ENCODE measurements at regions not wholly inside any gene's neighbourhood (a gene's known extent, or its start where the extent isn't known, plus 50 kb on each side); places are given as distances from the start of the nearest gene placed in this dataset.
"Not testable (repeated sequence)": the region's sequence is repeated elsewhere in the genome, so short reads cannot be mapped to it uniquely, and the experiment has no call there.

DNA sequence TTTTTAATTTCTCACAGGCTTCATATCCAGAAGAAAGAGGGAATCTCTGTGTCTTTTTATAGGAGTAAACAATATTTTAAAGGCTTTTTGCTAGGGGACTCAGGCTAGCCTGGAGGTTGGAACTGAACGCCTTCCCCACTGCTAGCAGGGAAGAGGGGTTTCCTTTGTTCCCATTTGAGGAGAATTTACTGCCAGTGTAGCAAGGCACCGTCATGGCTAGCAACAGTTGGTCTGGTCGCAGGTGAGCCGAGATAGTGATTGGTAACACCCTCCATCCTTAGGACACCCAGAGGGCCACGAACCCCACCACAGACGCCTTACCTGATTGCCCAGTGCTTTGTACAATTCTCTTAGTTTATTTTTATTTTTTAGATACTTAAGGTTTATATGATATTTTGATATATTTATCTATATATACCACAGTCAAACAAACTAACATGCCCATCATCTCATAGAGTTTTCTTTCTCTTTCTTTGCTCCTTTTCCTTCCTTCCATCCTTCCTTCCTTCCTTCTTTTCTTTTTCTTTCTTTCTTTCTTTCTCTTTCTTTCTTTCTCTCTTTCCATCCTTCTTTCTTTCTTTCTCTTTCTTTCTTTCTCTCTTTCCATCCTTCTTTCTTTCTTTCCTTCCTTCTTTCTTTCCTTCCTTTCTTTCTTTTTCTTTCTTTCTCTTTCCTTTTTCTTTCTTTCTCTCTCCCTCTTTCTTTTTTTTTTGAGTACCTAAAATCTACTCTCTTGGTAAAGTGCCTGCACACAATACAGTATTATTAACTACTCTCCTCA, 219.0 kb upstream of the AKR1E2 start:
- no peak for ATAC-seq (ENCODE audit: low read depth in 2 of 2)
- Histone ChIP-seq H3K36me3 (ENCODE audit: control insufficient read depth, insufficient read depth, low read length) (no peaks in the 10 kb centered on the region), H3K4me3 (ENCODE audit: low read depth, low read length) (no peak overlapping the region), H3K9me3 (ENCODE audit: control insufficient read depth in 2 of 2, low read length in 2 of 2) (no peaks in the 10 kb centered on the region), H3K27me3 (ENCODE audit: control insufficient read depth, insufficient read depth, low read length) (peaks cover 3% of the 10 kb centered on the region), H3K4me1 (ENCODE audit: control insufficient read depth, insufficient read depth, low read length, poor library complexity, severe bottlenecking) (no peaks in the 10 kb centered on the region), H3K27ac (ENCODE audit: insufficient read depth, low read length, poor library complexity, severe bottlenecking) (no peak overlapping the region)
- H3K4me1 Mint-ChIP-seq: no peaks in the 10 kb centered on the region
- H3K36me3 Mint-ChIP-seq: no peaks in the 10 kb centered on the region
- H3K4me3 Mint-ChIP-seq: no peak overlapping the region
- no peak for DNase-seq
- H3K27me3 Mint-ChIP-seq: peaks cover 6% of the 10 kb centered on the region
- no peak overlapping the region for H3K27ac Mint-ChIP-seq
- H3K9me3 Mint-ChIP-seq: no peaks in the 10 kb centered on the region

DNA sequence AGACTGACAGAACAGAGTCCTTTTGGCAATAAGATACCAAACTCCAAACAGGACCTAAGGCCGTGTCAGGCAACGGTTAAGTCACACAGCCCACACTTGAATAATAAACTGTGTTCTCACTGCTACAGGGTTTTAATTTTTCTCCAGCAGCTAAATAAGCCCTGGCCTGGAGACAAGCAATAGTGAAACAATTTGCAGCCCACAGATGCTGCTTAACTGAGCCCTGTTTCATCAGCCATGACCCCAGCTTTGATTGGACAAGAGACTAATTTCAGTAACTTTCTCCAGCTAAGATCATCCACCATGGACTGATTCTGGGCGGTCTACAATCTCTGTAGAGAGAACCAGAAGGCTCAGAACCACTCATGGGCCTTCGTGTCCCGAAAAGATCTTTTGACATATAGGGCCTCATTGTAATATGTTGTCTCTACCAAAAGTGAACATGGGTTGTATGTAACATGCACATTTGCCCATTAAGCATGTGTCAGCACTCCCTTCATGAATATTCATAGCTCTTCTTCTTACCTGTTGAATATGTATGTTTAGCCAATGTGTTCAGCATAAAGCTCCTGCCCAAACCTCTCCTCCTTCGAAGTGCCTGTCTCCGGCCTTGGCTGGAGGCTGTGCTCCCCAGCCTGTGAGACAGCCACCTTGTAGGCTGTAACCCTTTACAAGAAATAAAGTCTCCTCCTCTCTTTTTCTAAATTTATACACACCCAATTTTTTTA, 223.1 kb upstream of the AKR1E2 start:
- Histone ChIP-seq H3K36me3 (ENCODE audit: control insufficient read depth, insufficient read depth, low read length) (no peaks in the 10 kb centered on the region), H3K4me3 (ENCODE audit: low read depth, low read length) (no peak overlapping the region), H3K9me3 (ENCODE audit: control insufficient read depth in 2 of 2, low read length in 2 of 2) (no peaks in the 10 kb centered on the region), H3K27me3 (ENCODE audit: control insufficient read depth, insufficient read depth, low read length) (no peaks in the 10 kb centered on the region), H3K27ac (ENCODE audit: insufficient read depth, low read length, poor library complexity, severe bottlenecking) (no peak overlapping the region), H3K4me1 (ENCODE audit: control insufficient read depth, insufficient read depth, low read length, poor library complexity, severe bottlenecking) (no peaks in the 10 kb centered on the region)
- peaks cover 4% of the 10 kb centered on the region for H3K27me3 Mint-ChIP-seq
- H3K36me3 Mint-ChIP-seq: no peaks in the 10 kb centered on the region
- H3K27ac Mint-ChIP-seq: no peak overlapping the region
- no peak for ATAC-seq (ENCODE audit: low read depth in 2 of 2)
- H3K4me3 Mint-ChIP-seq: no peak overlapping the region
- peaks cover 0 to 4% (median 0%) of the 10 kb centered on the region in 7 donors for H3K9me3 Mint-ChIP-seq
- no peak for DNase-seq
- no peaks in the 10 kb centered on the region for H3K4me1 Mint-ChIP-seq

DNA sequence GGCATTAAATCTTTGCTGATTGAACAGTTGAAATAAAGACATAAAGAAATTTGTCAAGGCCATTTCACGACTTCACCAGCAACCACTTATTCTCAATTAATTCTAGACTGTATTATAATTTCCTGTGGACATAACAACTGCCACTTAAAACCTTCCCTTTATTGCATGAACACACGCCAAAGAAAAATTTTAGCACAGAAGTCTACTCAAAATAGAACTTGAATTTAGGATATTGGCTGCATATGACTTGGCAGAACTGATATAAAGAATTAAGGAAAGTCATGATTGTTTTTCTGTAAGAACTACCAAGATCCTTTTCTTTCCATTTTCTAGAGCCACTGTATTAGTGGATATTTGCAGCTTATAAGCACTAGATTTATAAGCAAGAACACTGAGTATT, 226.5 kb upstream of the AKR1E2 start:
- H3K4me3 ChIP-seq (ENCODE audit: low read depth, low read length): no peak overlapping the region

DNA sequence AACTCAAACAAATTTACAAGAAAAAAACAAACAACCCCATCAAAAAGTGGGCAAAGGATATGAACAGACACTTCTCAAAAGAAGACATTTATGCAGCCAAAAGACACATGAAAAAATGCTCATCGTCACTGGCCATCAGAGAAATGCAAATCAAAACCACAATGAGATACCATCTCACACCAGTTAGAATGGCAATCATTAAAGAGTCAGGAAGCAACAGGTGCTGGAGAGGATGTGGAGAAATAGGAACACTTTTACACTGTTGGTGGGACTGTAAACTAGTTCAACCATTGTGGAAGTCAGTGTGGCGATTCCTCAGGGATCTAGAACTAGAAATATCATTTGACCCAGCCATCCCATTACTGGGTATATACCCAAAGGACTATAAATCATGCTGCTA, 228.1 kb upstream of the AKR1E2 start:
- H3K4me1 ChIP-seq (ENCODE audit: control insufficient read depth, insufficient read depth, low read length, poor library complexity, severe bottlenecking); H3K36me3 Mint-ChIP-seq; H3K9me3 ChIP-seq (ENCODE audit: control insufficient read depth in 2 of 2, low read length in 2 of 2); H3K4me3 Mint-ChIP-seq; H3K36me3 ChIP-seq (ENCODE audit: control insufficient read depth, insufficient read depth, low read length); H3K27ac Mint-ChIP-seq; H3K9me3 Mint-ChIP-seq; ATAC-seq (ENCODE audit: low read depth in 2 of 2); H3K27me3 ChIP-seq (ENCODE audit: control insufficient read depth, insufficient read depth, low read length); H3K4me1 Mint-ChIP-seq; H3K4me3 ChIP-seq (ENCODE audit: low read depth, low read length); H3K27me3 Mint-ChIP-seq; DNase-seq; H3K27ac ChIP-seq (ENCODE audit: insufficient read depth, low read length, poor library complexity, severe bottlenecking): not testable (repeated sequence)

More for the DNA sequence above, 226.5 kb upstream of the AKR1E2 start:
- Mint-ChIP-seq H3K4me3 (no peak overlapping the region), H3K36me3 (no peaks in the 10 kb centered on the region), H3K9me3 (peaks cover 0 to 4% (median 0%) of the 10 kb centered on the region in 7 donors), H3K4me1 (no peaks in the 10 kb centered on the region), H3K27me3 (peaks cover 4% of the 10 kb centered on the region), H3K27ac (no peak overlapping the region)
- Histone ChIP-seq H3K27ac (ENCODE audit: insufficient read depth, low read length, poor library complexity, severe bottlenecking) (no peak overlapping the region), H3K4me1 (ENCODE audit: control insufficient read depth, insufficient read depth, low read length, poor library complexity, severe bottlenecking) (no peaks in the 10 kb centered on the region), H3K36me3 (ENCODE audit: control insufficient read depth, insufficient read depth, low read length) (no peaks in the 10 kb centered on the region), H3K27me3 (ENCODE audit: control insufficient read depth, insufficient read depth, low read length) (no peaks in the 10 kb centered on the region), H3K9me3 (ENCODE audit: control insufficient read depth in 2 of 2, low read length in 2 of 2) (no peaks in the 10 kb centered on the region)
- DNase-seq: no peak
- ATAC-seq (ENCODE audit: low read depth in 2 of 2): no peak

DNA sequence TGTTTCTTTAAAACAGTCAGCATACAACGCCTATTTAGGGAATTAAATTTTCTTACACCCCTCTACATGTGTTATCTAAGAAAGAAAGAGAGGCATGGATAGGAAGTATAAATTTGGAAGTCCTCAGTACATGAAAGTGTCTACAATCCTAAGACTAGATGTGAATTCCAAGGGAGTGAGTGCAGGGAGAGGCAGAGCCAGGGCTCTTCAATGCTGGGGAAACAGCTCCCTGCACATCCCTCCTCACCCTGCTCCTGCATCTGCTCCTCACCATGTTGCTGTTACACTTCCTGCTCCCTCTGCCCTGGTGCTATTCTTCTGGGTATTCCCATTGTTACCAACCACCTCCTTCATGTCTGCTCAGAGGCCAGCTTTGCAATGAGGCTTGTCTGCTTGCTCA, 229.1 kb upstream of the AKR1E2 start:
- Mint-ChIP-seq H3K36me3 (no peaks in the 10 kb centered on the region), H3K4me1 (no peaks in the 10 kb centered on the region), H3K27ac (no peak overlapping the region), H3K9me3 (peaks cover 0 to 4% (median 0%) of the 10 kb centered on the region in 7 donors), H3K27me3 (peaks cover 4% of the 10 kb centered on the region), H3K4me3 (no peak overlapping the region)
- Histone ChIP-seq H3K9me3 (ENCODE audit: control insufficient read depth in 2 of 2, low read length in 2 of 2) (no peaks in the 10 kb centered on the region), H3K4me1 (ENCODE audit: control insufficient read depth, insufficient read depth, low read length, poor library complexity, severe bottlenecking) (no peaks in the 10 kb centered on the region), H3K27me3 (ENCODE audit: control insufficient read depth, insufficient read depth, low read length) (no peaks in the 10 kb centered on the region), H3K27ac (ENCODE audit: insufficient read depth, low read length, poor library complexity, severe bottlenecking) (no peak overlapping the region), H3K4me3 (ENCODE audit: low read depth, low read length) (no peak overlapping the region), H3K36me3 (ENCODE audit: control insufficient read depth, insufficient read depth, low read length) (no peaks in the 10 kb centered on the region)
- ATAC-seq (ENCODE audit: low read depth in 2 of 2): no peak
- DNase-seq: no peak

DNA sequence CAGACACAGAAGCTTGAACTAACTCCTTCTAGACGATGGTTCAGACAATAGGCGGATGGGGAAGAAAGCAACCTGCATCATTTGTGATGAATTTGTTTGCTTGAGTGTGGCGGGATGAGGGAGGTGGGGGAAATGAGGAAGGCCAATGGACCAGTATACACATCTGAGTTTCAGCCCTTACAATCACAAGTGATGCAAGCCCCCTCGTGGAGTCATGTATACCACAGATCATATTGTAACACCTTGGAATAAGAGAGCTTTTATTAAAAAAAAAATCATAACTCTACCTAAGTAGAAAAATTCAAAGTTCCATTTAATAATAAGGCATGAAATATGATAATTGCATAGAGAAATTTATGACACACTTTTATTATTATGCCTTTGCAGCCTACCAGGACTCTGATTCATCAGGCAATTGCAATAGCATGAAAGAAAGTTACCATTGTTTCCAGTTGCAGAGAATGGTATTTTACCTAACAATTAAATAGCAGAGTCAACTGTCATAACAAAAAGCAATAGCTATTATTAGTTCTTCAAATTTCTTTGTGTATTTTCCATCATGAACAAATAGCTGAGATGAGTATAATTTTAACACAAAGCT, 230.2 kb upstream of the AKR1E2 start:
- Mint-ChIP-seq H3K4me1 (no peaks in the 10 kb centered on the region), H3K27me3 (peaks cover 7% of the 10 kb centered on the region), H3K9me3 (peaks cover 0 to 4% (median 0%) of the 10 kb centered on the region in 7 donors), H3K4me3 (no peak overlapping the region), H3K27ac (no peak overlapping the region), H3K36me3 (no peaks in the 10 kb centered on the region)
- H3K4me3 ChIP-seq (ENCODE audit: low read depth, low read length): no peak overlapping the region
- H3K27me3 ChIP-seq (ENCODE audit: control insufficient read depth, insufficient read depth, low read length): no peaks in the 10 kb centered on the region
- no peak overlapping the region for H3K27ac ChIP-seq (ENCODE audit: insufficient read depth, low read length, poor library complexity, severe bottlenecking)
- no peak for DNase-seq
- no peak for ATAC-seq (ENCODE audit: low read depth in 2 of 2)
- H3K36me3 ChIP-seq (ENCODE audit: control insufficient read depth, insufficient read depth, low read length): no peaks in the 10 kb centered on the region
- no peaks in the 10 kb centered on the region for H3K9me3 ChIP-seq (ENCODE audit: control insufficient read depth in 2 of 2, low read length in 2 of 2)
- H3K4me1 ChIP-seq (ENCODE audit: control insufficient read depth, insufficient read depth, low read length, poor library complexity, severe bottlenecking): no peaks in the 10 kb centered on the region

DNA sequence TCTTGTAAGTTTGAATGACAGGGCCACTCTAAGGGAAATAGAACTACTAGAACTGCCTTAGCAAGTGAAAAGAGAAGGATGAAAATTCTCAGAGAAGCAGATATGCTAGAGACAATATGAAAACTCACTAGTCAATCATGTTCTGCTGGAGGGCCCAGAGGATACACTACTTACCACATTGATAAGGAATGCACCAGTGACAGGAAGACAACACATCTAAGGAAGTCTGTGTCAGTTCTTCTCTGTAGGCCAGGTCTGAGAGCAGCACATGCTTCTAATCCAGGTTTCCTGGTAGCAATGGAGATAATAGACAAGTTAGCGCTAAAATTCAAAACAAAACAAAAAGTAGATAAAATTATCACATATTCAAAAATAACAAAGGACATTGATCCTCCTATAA, 235.2 kb upstream of the AKR1E2 start:
- H3K36me3 Mint-ChIP-seq: no peaks in the 10 kb centered on the region
- H3K27ac Mint-ChIP-seq: no peak overlapping the region
- no peaks in the 10 kb centered on the region for H3K4me1 Mint-ChIP-seq
- no peaks in the 10 kb centered on the region for H3K9me3 ChIP-seq (ENCODE audit: control insufficient read depth in 2 of 2, low read length in 2 of 2)
- H3K4me3 ChIP-seq (ENCODE audit: low read depth, low read length): no peak overlapping the region
- H3K27me3 Mint-ChIP-seq: peaks cover 4% of the 10 kb centered on the region
- no peaks in the 10 kb centered on the region for H3K27me3 ChIP-seq (ENCODE audit: control insufficient read depth, insufficient read depth, low read length)
- H3K27ac ChIP-seq (ENCODE audit: insufficient read depth, low read length, poor library complexity, severe bottlenecking): no peak overlapping the region
- H3K4me1 ChIP-seq (ENCODE audit: control insufficient read depth, insufficient read depth, low read length, poor library complexity, severe bottlenecking): no peaks in the 10 kb centered on the region
- ATAC-seq (ENCODE audit: low read depth in 2 of 2): no peak
- H3K4me3 Mint-ChIP-seq: no peak overlapping the region
- no peaks in the 10 kb centered on the region for H3K36me3 ChIP-seq (ENCODE audit: control insufficient read depth, insufficient read depth, low read length)
- DNase-seq: no peak
- H3K9me3 Mint-ChIP-seq: no peaks in the 10 kb centered on the region

Data from CD4-positive, CD25-positive, alpha-beta regulatory T cell (primary cell).